Prostate gland (tissue), 2 donors: ENCODE measurements at regions not wholly inside any gene's neighbourhood (a gene's known extent, or its start where the extent isn't known, plus 50 kb on each side); places are given as distances from the start of the nearest gene placed in this dataset.

ENCODE experiments used
- POLR2A ChIP-seq: fragments of 450-650 bp; IDR thresholded peaks from one replicate; pipeline ENCODE4 v1.6.1; 2016; ENCODE audit warnings: antibody characterized with exemption, mild to moderate bottlenecking
- POLR2AphosphoS5 ChIP-seq: sonication (generic); formaldehyde crosslinking; IDR thresholded peaks from one replicate; pipeline ENCODE4 v1.6.1; 2017; ENCODE audit warnings: antibody characterized with exemption
- TF ChIP-seq, protein P1 (sequence below), 4 experiments: fragments of 200-600 bp in 2 of 4; fragments of 450-650 bp in 2 of 4; sonication (generic) in 2 of 4; IDR thresholded peaks; 1 replicate in 3 of 4; 2 replicates in 1 of 4; pipeline ENCODE4 v1.5.1; 2016 to 2019; ENCODE audit warnings: antibody characterized with exemption in 4 of 4, mild to moderate bottlenecking in 2 of 4, moderate library complexity in 2 of 4

- TF ChIP-seq POLR2AphosphoS5, result peak; percentile 16
- TF ChIP-seq, protein P1, sequence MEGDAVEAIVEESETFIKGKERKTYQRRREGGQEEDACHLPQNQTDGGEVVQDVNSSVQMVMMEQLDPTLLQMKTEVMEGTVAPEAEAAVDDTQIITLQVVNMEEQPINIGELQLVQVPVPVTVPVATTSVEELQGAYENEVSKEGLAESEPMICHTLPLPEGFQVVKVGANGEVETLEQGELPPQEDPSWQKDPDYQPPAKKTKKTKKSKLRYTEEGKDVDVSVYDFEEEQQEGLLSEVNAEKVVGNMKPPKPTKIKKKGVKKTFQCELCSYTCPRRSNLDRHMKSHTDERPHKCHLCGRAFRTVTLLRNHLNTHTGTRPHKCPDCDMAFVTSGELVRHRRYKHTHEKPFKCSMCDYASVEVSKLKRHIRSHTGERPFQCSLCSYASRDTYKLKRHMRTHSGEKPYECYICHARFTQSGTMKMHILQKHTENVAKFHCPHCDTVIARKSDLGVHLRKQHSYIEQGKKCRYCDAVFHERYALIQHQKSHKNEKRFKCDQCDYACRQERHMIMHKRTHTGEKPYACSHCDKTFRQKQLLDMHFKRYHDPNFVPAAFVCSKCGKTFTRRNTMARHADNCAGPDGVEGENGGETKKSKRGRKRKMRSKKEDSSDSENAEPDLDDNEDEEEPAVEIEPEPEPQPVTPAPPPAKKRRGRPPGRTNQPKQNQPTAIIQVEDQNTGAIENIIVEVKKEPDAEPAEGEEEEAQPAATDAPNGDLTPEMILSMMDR (IDR thresholded peaks at IDR 0.05), result no peak
- no peak for TF ChIP-seq POLR2A
Measured at GRCh38 chr1:47685763-47686066, 247.9 kb downstream of the FOXD2 start.
